ENCODE measurements at regions not wholly inside any gene's neighbourhood (a gene's known extent, or its start where the extent isn't known, plus 50 kb on each side); places are given as distances from the start of the nearest gene placed in this dataset.

DNA sequence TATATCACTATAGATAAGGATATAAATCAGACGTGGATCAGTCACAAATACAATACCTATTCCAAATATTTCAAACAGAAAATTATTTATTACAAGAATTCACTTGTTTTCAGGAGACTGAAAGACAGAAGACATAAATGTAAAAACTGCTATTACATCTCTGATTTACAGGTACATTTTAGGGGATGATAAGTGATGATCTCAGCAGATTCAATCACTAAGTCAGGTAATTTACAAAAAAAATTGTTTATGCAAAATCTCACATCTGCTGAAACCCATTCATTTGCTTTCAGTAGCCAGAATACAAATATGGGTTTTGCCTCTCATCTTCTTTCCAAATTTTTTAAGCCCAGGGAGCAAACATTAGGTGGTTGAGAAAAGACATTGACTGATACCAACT is 1648.4 kb upstream of the RAG2 start:
- Histone ChIP-seq H3K9me2 (ENCODE audit: insufficient read depth) (no peaks in the 10 kb centered on the region), H3K4me1 (ENCODE audit: control insufficient read depth in 1 of 2, insufficient read depth in 2 of 2, low read length in 2 of 2) (no peaks in the 10 kb centered on the region), H4K20me1 (ENCODE audit: insufficient read depth) (no peaks in the 10 kb centered on the region), H3K79me2 (ENCODE audit: insufficient read depth, low read length) (no peaks in the 10 kb centered on the region), H3K9ac (ENCODE audit: low read length) (no peak overlapping the region), H3K9me3 (ENCODE audit: control insufficient read depth in 1 of 2, insufficient read depth in 1 of 2, low read depth in 1 of 2, low read length in 2 of 2) (peaks cover 4 to 21% of the 10 kb centered on the region in 2 experiments; a peak in 3 of 4 replicates), H2AFZ (ENCODE audit: low read depth, low read length, poor library complexity, severe bottlenecking) (no peak overlapping the region), H3K4me3 (replicated peaks in 1 of 2; ENCODE audit: low read depth in 1 of 2, low read length in 2 of 2) (no peak overlapping the region), H3K27ac (ENCODE audit: low read depth, low read length) (no peak overlapping the region), H3K36me3 (ENCODE audit: control insufficient read depth in 1 of 2, insufficient read depth in 2 of 2, low read length in 2 of 2) (no peaks in the 10 kb centered on the region), H3K4me2 (ENCODE audit: low read length) (no peak overlapping the region), H3K27me3 (ENCODE audit: insufficient read depth, low read length) (no peaks in the 10 kb centered on the region)
- no peak for DNase-seq (ENCODE audit: low read depth, low spot score)
- POLR2A ChIA-PET, result no interaction called here
- RAD21 ChIA-PET (ENCODE audit: low non-redundant PET in 1 of 2, low total read pairs in 2 of 2, uncharacterized antibody in 2 of 2, unreplicated experiment in 2 of 2), result no interaction called here
- intact Hi-C loops (cut with micrococcal nuclease), result no loop called here
- CTCF ChIA-PET, result no interaction called here
- BruUV-seq (replicated peaks), result no TSS peak
- ATAC-seq, result no peak
- TF ChIP-seq SIN3A (IDR thresholded peaks at IDR 0.05; ENCODE audit: low read depth) (no peak), ELF1 (IDR thresholded peaks at IDR 0.05; ENCODE audit: borderline replicate concordance, low read depth) (no peak), ZNF274 (IDR thresholded peaks at IDR 0.05; ENCODE audit: low read depth, low read length) (no peak)
- TF ChIP-seq, protein P1, sequence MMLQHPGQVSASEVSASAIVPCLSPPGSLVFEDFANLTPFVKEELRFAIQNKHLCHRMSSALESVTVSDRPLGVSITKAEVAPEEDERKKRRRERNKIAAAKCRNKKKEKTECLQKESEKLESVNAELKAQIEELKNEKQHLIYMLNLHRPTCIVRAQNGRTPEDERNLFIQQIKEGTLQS (IDR thresholded peaks at IDR 0.05), result no peak

DNA sequence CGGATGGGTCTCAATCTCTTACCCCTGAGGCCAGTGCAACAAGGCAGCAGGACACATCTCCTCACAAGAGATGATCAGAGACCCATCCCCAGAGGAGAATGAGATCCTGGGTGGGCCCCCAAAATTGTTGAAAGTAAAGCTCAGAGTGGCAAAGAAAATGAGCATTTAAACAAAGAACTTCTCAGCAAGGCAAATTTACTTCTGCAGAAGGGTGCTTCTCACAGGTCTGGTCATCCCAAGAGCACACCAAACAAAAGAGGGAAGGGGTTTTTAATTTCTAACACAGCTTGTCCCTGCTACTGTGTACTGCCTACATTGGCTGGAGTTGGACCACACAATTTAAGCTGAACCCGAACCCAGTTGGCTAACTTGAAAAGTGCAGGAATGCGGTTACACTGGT is 1628.6 kb upstream of the RAG2 start:
- intact Hi-C loops (cut with micrococcal nuclease), result no loop called here
- Histone ChIP-seq H4K20me1 (ENCODE audit: insufficient read depth) (no peaks in the 10 kb centered on the region), H3K9me3 (ENCODE audit: control insufficient read depth in 1 of 2, insufficient read depth in 1 of 2, low read depth in 1 of 2, low read length in 2 of 2) (peaks cover 11 to 24% of the 10 kb centered on the region in 2 experiments; a peak in 2 of 4 replicates), H3K4me3 (replicated peaks in 1 of 2; ENCODE audit: low read depth in 1 of 2, low read length in 2 of 2) (no peak overlapping the region), H3K27ac (ENCODE audit: low read depth, low read length) (no peak overlapping the region), H3K9me2 (ENCODE audit: insufficient read depth) (no peaks in the 10 kb centered on the region), H3K27me3 (ENCODE audit: insufficient read depth, low read length) (no peaks in the 10 kb centered on the region), H3K4me2 (ENCODE audit: low read length) (no peak overlapping the region), H3K36me3 (ENCODE audit: control insufficient read depth in 1 of 2, insufficient read depth in 2 of 2, low read length in 2 of 2) (no peaks in the 10 kb centered on the region), H3K9ac (ENCODE audit: low read length) (no peak overlapping the region), H2AFZ (ENCODE audit: low read depth, low read length, poor library complexity, severe bottlenecking) (no peak overlapping the region), H3K4me1 (ENCODE audit: control insufficient read depth in 1 of 2, insufficient read depth in 2 of 2, low read length in 2 of 2) (no peaks in the 10 kb centered on the region), H3K79me2 (ENCODE audit: insufficient read depth, low read length) (no peaks in the 10 kb centered on the region)
- ATAC-seq (no peak), DNase-seq (ENCODE audit: low read depth, low spot score) (no peak)
- BruUV-seq (replicated peaks), result no TSS peak
- no peak for TF ChIP-seq POLR2AphosphoS5 (IDR thresholded peaks at IDR 0.05; ENCODE audit: low read depth, low read length)
- no peak for TF ChIP-seq EGR1 (IDR thresholded peaks at IDR 0.05; ENCODE audit: low read depth)
- TF ChIP-seq RAD21 (IDR thresholded peaks at IDR 0.05; ENCODE audit: low read depth), result no peak
- TF ChIP-seq YY1 (IDR thresholded peaks at IDR 0.05; ENCODE audit: extremely low read depth, insufficient replicate concordance, low read depth, low read length), result no peak
- no peak for TF ChIP-seq POLR2A (IDR thresholded peaks at IDR 0.05; ENCODE audit: borderline replicate concordance, extremely low read depth, insufficient read depth, insufficient read length)
- TF ChIP-seq, protein P2, sequence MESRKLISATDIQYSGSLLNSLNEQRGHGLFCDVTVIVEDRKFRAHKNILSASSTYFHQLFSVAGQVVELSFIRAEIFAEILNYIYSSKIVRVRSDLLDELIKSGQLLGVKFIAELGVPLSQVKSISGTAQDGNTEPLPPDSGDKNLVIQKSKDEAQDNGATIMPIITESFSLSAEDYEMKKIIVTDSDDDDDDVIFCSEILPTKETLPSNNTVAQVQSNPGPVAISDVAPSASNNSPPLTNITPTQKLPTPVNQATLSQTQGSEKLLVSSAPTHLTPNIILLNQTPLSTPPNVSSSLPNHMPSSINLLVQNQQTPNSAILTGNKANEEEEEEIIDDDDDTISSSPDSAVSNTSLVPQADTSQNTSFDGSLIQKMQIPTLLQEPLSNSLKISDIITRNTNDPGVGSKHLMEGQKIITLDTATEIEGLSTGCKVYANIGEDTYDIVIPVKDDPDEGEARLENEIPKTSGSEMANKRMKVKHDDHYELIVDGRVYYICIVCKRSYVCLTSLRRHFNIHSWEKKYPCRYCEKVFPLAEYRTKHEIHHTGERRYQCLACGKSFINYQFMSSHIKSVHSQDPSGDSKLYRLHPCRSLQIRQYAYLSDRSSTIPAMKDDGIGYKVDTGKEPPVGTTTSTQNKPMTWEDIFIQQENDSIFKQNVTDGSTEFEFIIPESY (IDR thresholded peaks at IDR 0.05; ENCODE audit: extremely low read depth, insufficient replicate concordance, low read length), result no peak
- ChIA-PET CTCF (no interaction called here), RAD21 (ENCODE audit: low non-redundant PET in 1 of 2, low total read pairs in 2 of 2, uncharacterized antibody in 2 of 2, unreplicated experiment in 2 of 2) (no interaction called here), POLR2A (no interaction called here)
